ENCODE measurements at regions not wholly inside any gene's neighbourhood (a gene's known extent, or its start where the extent isn't known, plus 50 kb on each side); places are given as distances from the start of the nearest gene placed in this dataset.
"Not testable (repeated sequence)": the region's sequence is repeated elsewhere in the genome, so short reads cannot be mapped to it uniquely, and the experiment has no call there.

DNA sequence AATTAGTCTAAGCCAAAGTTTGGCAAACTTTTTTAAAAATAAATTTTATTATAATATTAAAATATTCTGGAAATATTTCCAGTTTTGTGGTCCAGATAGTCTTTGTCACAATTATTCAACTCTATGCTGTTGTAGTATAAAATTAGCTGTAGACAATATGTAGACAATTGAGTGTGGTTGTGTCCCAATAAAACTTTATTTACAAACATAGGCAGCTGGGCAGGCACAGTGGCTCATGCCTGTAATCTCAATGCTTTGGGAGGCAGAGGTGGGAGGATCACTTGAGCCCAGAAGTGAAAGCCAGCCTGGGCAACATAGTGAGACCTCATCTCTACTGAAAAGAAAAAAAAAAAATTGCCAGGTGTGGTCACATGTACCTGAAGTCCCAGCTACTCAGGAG is 150.5 kb upstream of the EPB41L4A start:
- Mint-ChIP-seq H3K9me3 (no peaks in the 10 kb centered on the region), H3K36me3 (no peaks in the 10 kb centered on the region), H3K4me3 (no peak overlapping the region), H3K4me1 (ENCODE audit: low read depth in 2 of 2) (no peaks in the 10 kb centered on the region), H3K27ac (no peak overlapping the region), H3K27me3 (peaks cover 9 to 23% of the 10 kb centered on the region in 2 donors)
- DNase-seq (ENCODE audit: low spot score) (no peak), ATAC-seq (no peak)

DNA sequence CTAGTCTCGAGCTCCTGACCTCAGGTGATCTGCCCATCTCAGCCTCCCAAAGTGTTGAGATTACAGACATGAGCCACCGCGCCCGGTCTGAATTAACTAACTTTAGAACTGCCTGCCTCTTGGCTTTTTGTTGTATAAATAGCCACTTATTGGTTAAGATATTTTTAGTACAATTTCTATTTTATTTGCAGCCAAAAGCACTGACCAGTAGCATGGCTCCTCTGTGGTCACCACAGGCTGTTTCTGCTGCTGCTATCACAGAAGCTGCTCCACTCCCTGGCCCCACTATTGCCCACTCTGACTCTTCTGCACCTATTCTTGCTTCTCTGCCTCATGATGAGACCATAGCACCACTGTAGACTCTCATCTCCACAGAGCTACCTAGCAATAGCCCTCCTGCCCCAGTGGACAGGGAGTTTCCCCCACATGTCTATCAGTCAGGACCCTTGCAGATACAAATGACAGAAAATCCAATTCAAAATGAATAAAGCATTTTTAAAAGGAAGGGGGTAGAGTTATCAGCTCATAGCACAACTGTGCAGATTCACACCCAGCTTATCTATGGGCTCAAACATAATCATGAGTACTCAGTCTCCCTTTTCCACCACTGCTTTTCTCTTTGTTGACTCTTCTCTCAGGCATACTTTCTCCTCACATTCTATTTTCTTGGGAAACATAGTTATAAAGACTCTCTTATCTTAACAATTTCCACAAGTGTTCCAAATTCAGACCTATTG is 151.8 kb upstream of the EPB41L4A start:
- ATAC-seq, result no peak
- no peak for DNase-seq (ENCODE audit: low spot score)
- Mint-ChIP-seq H3K27ac (no peak overlapping the region), H3K4me1 (ENCODE audit: low read depth in 2 of 2) (no peaks in the 10 kb centered on the region), H3K9me3 (no peaks in the 10 kb centered on the region), H3K27me3 (peaks cover 9 to 20% of the 10 kb centered on the region in 2 donors), H3K36me3 (no peaks in the 10 kb centered on the region), H3K4me3 (no peak overlapping the region)

DNA sequence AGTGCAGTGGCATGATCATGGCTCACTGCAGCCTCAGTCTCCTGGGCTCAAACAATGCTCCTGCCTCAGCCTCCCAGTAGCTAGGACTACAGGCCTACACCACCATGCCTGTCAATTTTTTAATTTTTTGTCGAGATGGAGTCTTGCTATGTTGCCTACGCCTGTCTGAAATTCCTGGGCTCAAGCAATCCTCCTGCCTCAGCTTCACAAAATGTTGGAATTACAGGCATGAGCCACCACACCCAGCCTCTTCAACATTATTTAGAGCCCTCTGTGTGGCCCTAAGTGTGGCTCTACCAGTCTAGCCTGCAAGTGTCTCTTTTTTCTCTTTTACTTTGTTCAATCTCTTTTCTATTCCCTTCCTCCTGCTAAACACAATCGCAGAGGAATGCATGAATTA is 154.4 kb upstream of the EPB41L4A start:
- H3K4me3 Mint-ChIP-seq, result no peak overlapping the region
- no peaks in the 10 kb centered on the region for H3K4me1 Mint-ChIP-seq (ENCODE audit: low read depth in 2 of 2)
- no peaks in the 10 kb centered on the region for H3K36me3 Mint-ChIP-seq
- DNase-seq (ENCODE audit: low spot score), result no peak
- peaks cover 9 to 14% of the 10 kb centered on the region in 2 donors for H3K27me3 Mint-ChIP-seq
- no peak for ATAC-seq
- H3K27ac Mint-ChIP-seq, result no peak overlapping the region
- H3K9me3 Mint-ChIP-seq, result no peaks in the 10 kb centered on the region

DNA sequence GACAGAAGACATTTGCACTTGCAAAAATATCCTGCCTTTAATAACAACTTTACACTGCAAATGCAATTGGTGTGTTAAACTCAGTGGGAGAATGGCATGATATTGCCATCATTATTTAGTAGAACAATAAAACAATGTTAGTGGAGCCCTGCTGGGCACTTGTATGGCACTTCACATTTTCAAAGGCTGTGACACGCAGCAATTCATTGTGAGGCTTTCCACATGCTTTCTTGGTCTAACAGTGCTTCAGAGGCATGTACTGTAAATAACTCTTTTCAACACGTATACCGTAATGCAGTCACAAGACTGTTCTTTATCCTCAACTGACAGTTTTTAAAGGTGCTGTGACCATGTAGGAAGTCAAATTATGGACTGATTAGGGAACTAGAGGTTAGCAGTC is 155.5 kb upstream of the EPB41L4A start:
- ATAC-seq (no peak), DNase-seq (ENCODE audit: low spot score) (no peak)
- H3K4me3 Mint-ChIP-seq, result no peak overlapping the region
- no peaks in the 10 kb centered on the region for H3K4me1 Mint-ChIP-seq (ENCODE audit: low read depth in 2 of 2)
- H3K27ac Mint-ChIP-seq, result no peak overlapping the region
- no peaks in the 10 kb centered on the region for H3K9me3 Mint-ChIP-seq
- no peaks in the 10 kb centered on the region for H3K36me3 Mint-ChIP-seq
- H3K27me3 Mint-ChIP-seq, result peaks cover 9 to 15% of the 10 kb centered on the region in 2 donors

DNA sequence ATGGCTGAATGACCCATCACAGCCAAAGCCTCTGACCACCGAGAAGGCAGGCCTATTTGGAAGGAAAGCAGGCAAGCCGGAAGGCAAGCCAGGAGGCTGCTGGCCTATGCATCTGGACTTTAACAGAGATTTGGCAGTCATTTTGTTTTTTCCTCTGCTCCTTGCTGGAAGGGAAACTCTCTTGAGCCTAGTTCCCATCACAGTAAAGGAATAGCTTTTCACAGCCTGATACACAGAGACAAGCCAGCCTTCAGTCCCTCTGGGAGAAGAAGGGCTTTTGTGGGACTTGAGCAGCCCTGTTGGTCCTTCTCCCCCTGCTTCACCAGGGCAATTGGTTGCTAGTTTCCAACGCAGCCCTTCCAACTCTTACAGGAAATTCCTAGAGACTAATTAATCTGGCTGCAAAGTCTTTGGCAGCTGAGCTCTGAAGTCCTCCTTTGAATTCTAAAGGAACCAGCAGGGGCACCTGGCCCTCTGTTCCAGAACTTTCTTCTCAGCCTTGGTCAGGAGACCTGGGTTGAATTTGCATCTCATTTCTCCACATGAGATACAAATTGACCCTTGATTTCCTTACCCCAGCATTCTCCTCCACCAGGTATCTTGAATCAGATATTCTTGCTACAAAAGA is 157.3 kb upstream of the EPB41L4A start:
- H3K36me3 Mint-ChIP-seq, result no peaks in the 10 kb centered on the region

DNA sequence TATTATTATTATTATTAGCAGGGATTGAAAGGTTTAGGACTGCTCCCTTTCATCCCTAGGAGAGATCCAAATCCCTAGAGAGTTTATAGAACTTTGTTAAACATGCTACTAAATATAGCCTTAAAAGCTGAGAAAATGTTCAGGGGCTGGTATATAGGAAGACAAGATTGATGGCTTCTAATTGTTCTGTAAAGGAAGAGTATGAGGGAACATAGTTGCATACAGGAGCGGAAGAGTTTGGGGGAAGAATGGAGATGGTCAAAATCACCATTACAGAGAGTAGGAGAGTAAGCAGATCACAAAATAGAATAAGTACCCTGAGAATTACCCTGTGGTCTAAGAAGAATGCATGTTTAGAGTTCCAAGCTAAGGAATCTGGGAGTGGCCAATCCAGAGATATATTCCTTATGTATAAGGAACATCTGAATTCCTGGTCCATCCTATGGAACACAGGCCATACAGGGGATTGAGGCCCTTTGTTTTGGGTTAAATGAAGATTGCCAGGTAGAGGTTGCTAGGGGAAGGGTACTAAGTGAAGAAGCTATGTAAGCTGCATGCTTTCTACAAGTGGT is 158.0 kb upstream of the APC start:
- ATAC-seq (no peak), DNase-seq (ENCODE audit: low spot score) (no peak)
- H3K27ac Mint-ChIP-seq, result no peak overlapping the region
- H3K4me3 Mint-ChIP-seq, result no peak overlapping the region
- no peaks in the 10 kb centered on the region for H3K9me3 Mint-ChIP-seq
- no peaks in the 10 kb centered on the region for H3K4me1 Mint-ChIP-seq (ENCODE audit: low read depth in 2 of 2)
- H3K27me3 Mint-ChIP-seq, result peaks cover 0 to 6% of the 10 kb centered on the region in 2 donors
- H3K36me3 Mint-ChIP-seq, result no peaks in the 10 kb centered on the region

More for the DNA sequence above, 157.3 kb upstream of the EPB41L4A start:
- no peak for ATAC-seq
- H3K27ac Mint-ChIP-seq, result no peak overlapping the region
- H3K9me3 Mint-ChIP-seq, result no peaks in the 10 kb centered on the region
- no peak overlapping the region for H3K4me3 Mint-ChIP-seq
- H3K27me3 Mint-ChIP-seq, result peaks cover 9 to 12% of the 10 kb centered on the region in 2 donors
- no peak for DNase-seq (ENCODE audit: low spot score)
- H3K4me1 Mint-ChIP-seq (ENCODE audit: low read depth in 2 of 2), result no peaks in the 10 kb centered on the region

DNA sequence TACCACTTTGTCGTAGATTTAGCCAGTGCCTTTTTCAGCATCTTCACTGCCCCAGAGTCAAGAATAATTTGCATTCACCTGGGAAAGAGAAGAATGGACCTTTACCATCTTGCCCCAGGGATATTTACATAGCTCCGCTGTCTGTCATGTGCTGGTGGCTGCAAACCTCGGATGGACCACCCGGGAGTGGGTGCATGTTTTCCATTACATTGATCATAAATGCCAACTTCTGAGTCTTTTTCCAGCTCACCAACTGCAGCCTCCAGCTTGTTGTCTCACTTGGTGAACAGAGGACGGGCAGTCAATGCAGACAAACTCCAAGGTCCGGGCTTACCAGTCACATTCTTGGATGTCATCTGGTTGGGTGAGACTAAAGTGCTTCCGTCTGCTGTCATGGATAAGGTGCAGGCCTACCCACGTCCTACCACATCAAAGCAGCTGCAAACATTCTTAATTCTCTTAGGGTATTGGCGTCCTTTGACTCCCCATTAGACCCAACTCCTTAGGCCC is 155.8 kb upstream of the APC start:
- peaks cover 0 to 6% of the 10 kb centered on the region in 2 donors for H3K27me3 Mint-ChIP-seq
- H3K4me3 Mint-ChIP-seq, result no peak overlapping the region
- no peaks in the 10 kb centered on the region for H3K9me3 Mint-ChIP-seq
- no peak overlapping the region for H3K27ac Mint-ChIP-seq
- ATAC-seq (no peak), DNase-seq (ENCODE audit: low spot score) (no peak)
- no peaks in the 10 kb centered on the region for H3K36me3 Mint-ChIP-seq
- H3K4me1 Mint-ChIP-seq (ENCODE audit: low read depth in 2 of 2), result no peaks in the 10 kb centered on the region

DNA sequence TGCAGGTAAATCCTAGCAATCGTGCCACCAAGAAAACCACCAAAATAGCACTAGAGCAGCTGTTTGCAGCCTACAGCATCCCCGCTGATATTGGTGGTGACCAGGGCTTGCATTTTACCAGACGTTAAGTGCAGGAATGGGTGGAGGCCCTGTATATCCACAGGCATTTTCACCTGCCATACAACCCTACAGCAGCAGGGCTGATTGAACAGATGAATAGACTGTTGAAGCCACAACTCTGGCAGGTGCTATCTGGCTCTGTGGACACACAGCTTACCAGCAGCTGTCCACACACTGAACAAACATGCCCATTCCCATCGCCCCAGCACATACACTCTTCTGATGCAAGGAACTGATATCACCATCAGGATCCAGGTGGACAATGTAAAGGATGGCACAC is 154.5 kb upstream of the APC start:
- Mint-ChIP-seq H3K36me3 (no peaks in the 10 kb centered on the region), H3K9me3 (no peaks in the 10 kb centered on the region), H3K27ac (no peak overlapping the region), H3K4me3 (no peak overlapping the region), H3K27me3 (peaks cover 0 to 11% of the 10 kb centered on the region in 2 donors), H3K4me1 (ENCODE audit: low read depth in 2 of 2) (peaks cover 0 to 7% of the 10 kb centered on the region in 2 donors)
- DNase-seq (ENCODE audit: low spot score), result no peak
- ATAC-seq, result no peak

DNA sequence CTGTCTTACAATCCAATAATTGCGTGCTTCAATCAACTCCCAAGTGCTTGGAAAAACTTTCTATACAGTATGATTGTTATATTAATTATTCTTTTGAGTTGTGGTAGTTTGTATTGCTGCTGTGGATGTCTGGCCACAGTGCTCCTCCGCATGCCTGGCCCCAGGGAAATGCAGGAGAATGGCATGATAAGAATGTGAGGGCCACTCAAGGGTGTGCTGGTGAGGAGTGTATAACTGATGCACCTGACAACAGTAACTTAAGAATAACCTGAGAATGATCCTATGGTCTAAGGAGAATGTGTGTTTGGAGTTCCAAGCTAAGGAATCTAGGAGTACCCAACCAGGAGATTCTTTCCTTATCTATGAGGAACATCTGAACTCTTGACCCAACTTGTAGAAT is 152.9 kb upstream of the APC start:
- Mint-ChIP-seq H3K4me1 (ENCODE audit: low read depth in 2 of 2) (peaks cover 0 to 23% of the 10 kb centered on the region in 2 donors), H3K36me3 (no peaks in the 10 kb centered on the region), H3K27ac (no peak overlapping the region)

DNA sequence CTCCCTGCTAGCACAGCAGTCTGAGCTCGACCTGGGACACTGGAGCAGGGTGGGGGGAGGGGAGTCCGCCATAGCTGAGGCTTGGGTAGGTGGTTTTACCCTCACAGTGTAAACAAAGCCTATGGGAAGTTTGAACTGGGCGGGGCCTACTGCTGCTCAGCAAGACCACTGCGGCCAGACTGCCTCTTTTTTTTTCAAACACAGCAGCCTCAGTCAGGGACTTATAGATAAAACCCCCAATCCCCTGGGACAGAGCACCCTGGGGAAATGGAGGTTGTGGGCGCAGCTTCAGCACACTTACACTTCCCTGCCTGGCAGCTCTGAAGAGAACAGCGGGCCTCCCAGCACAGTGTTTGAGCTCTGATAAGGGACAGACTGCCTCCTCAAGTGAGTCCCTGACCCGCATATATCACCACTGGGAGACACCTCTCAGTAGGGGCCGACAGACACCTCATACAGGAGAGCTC is 151.1 kb upstream of the APC start:
- Mint-ChIP-seq H3K9me3 (no peaks in the 10 kb centered on the region), H3K4me3 (no peak overlapping the region), H3K27ac (no peak overlapping the region), H3K4me1 (ENCODE audit: low read depth in 2 of 2) (peaks cover 0 to 26% of the 10 kb centered on the region in 2 donors), H3K27me3 (peaks cover 0 to 14% of the 10 kb centered on the region in 2 donors), H3K36me3 (no peaks in the 10 kb centered on the region)
- no peak for ATAC-seq
- no peak for DNase-seq (ENCODE audit: low spot score)

More for the DNA sequence above, 152.9 kb upstream of the APC start:
- no peak for DNase-seq (ENCODE audit: low spot score)
- Mint-ChIP-seq H3K4me3 (no peak overlapping the region), H3K27me3 (peaks cover 0 to 14% of the 10 kb centered on the region in 2 donors), H3K9me3 (no peaks in the 10 kb centered on the region)
- ATAC-seq, result no peak

DNA sequence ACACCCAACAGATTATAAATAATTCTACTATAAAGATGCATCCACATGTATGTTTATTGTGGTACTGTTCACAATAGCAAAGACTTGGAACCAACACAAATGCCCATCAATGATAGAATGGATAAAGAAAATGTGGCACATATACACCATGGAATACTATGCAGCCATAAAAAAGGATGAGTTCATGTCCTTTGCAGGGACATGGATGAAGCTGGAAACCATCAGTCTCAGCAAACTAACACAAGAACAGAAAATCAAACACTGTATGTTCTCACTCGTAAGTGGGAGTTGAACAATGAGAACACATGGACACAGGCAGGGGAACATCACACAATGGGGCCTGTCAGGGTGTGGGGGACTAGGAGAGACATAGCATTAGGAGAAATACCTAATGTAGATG is 146.8 kb upstream of the APC start:
- H3K36me3 Mint-ChIP-seq; DNase-seq (ENCODE audit: low spot score); H3K4me3 Mint-ChIP-seq; H3K27ac Mint-ChIP-seq; ATAC-seq; H3K9me3 Mint-ChIP-seq: not testable (repeated sequence)
- H3K27me3 Mint-ChIP-seq, result peaks cover 0 to 20% of the 10 kb centered on the region in 2 donors
- H3K4me1 Mint-ChIP-seq (ENCODE audit: low read depth in 2 of 2), result peaks cover 0 to 38% of the 10 kb centered on the region in 2 donors

DNA sequence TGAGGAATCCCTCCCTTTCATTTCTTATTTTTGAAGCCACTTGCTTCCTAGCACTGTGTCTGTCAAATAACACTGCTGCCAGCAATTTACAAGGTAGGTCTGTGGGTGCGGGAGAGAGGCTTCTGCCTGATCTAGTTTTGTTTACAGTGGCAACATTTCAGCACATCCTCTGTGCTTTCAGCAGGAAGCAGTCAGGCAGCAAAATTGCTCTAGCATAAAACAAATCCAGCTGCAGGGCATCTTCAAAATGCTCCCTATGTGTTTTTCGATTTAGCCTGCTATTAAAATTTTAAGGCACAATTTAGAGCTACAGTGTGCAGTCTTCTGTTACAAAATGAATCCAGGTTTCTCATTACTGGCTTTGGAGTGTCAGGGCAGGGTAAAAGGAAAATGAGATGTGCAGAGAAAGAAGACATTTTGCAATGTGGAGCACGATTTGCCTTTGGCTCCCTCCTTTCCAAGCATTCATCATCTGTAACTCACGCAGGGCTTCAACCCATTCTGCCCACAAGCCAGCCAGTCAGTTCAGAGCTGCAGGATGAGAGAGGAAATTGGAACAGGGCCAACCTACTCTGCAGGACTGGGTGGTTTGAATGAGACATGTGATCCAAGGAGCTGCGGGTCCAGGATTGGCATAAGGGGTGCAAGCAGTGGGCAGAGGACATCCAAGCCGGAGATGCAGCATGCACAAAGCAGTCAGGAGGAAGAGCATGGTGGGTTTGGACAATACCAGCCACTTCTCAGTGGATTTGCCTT is 143.4 kb upstream of the APC start:
- Mint-ChIP-seq H3K27me3 (peaks cover 0 to 19% of the 10 kb centered on the region in 2 donors), H3K4me1 (ENCODE audit: low read depth in 2 of 2) (peaks cover 0 to 20% of the 10 kb centered on the region in 2 donors), H3K4me3 (no peak overlapping the region), H3K9me3 (no peaks in the 10 kb centered on the region), H3K36me3 (no peaks in the 10 kb centered on the region), H3K27ac (no peak overlapping the region)
- no peak for ATAC-seq
- no peak for DNase-seq (ENCODE audit: low spot score)

DNA sequence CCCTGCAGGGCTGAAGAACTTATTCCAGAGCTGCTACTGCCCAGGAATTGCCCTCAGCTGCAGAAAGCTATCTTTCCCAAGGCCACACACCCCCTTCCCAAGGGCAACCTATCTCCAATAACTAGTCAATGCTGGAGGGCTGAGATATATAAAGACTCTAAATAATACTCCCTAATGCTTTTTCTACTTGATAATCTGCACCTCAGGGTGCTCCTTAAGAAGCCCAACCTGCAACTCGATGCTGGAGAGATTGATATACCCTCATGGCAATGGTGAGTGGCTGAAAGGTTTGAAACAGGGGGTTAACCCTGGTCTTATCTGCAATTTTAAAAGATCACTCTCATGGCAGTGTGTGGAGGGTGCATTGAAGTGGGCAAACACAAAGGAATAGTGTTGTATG is 142.7 kb upstream of the APC start:
- Mint-ChIP-seq H3K27ac (no peak overlapping the region), H3K4me1 (ENCODE audit: low read depth in 2 of 2) (peaks cover 0 to 13% of the 10 kb centered on the region in 2 donors)
- no peak for ATAC-seq

More for the DNA sequence above, 142.7 kb upstream of the APC start:
- H3K27me3 Mint-ChIP-seq, result peaks cover 0 to 20% of the 10 kb centered on the region in 2 donors
- DNase-seq (ENCODE audit: low spot score), result no peak
- H3K36me3 Mint-ChIP-seq, result no peaks in the 10 kb centered on the region
- no peak overlapping the region for H3K4me3 Mint-ChIP-seq
- no peaks in the 10 kb centered on the region for H3K9me3 Mint-ChIP-seq

Data from natural killer cell treated with Interleukin-12 subunit alpha and Interleukin-12 subunit beta and Interleukin-15 and Interleukin-18, amount 100 ng/mL, for 72 hours (primary cell).